BJ (cell line): ENCODE measurements at regions not wholly inside any gene's neighbourhood (a gene's known extent, or its start where the extent isn't known, plus 50 kb on each side); places are given as distances from the start of the nearest gene placed in this dataset.

Source experiments
- CTCF ChIA-PET: fragments of 350-600 bp; formaldehyde crosslinking; extraction: SDS; loops from one replicate; lab custom pipeline; 2021; ENCODE audit warnings: antibody characterized with exemption, inconsistent platforms; lab: Yijun Ruan, JAX
- POLR2A ChIA-PET: fragments of 300-600 bp; sonication (Branson Sonifier 250); formaldehyde crosslinking; extraction: SDS; loops from one replicate; lab custom pipeline; 2021; ENCODE audit warnings: antibody characterized with exemption; lab: Charles Lee
- DNase-seq: peaks from one replicate; pipeline ENCODE4 v3.0.0-alpha.2; 2011; ENCODE audit warnings: low read depth
- H3K27me3 ChIP-seq: 2 replicates; pipeline ENCODE4 v1.6.0; 2011; ENCODE audit warnings: low read length; ENCODE audit not compliant: control insufficient read depth, insufficient read depth
- H3K36me3 ChIP-seq: 2 replicates; pipeline ENCODE4 v1.5.1; 2011; ENCODE audit warnings: low read length; ENCODE audit not compliant: control insufficient read depth, insufficient read depth
- H3K4me3 ChIP-seq: 2 replicates; pipeline ENCODE4 v1.5.1; 2011; ENCODE audit warnings: low read depth, mild to moderate bottlenecking, control low read depth, low read length
- TF ChIP-seq, protein P1 (sequence below): IDR thresholded peaks from 2 replicates; pipeline ENCODE4 v1.5.1; 2011; ENCODE audit warnings: low read depth, mild to moderate bottlenecking, control low read depth, inconsistent platforms, low read length, moderate library complexity; ENCODE audit not compliant: insufficient read depth

DNA sequence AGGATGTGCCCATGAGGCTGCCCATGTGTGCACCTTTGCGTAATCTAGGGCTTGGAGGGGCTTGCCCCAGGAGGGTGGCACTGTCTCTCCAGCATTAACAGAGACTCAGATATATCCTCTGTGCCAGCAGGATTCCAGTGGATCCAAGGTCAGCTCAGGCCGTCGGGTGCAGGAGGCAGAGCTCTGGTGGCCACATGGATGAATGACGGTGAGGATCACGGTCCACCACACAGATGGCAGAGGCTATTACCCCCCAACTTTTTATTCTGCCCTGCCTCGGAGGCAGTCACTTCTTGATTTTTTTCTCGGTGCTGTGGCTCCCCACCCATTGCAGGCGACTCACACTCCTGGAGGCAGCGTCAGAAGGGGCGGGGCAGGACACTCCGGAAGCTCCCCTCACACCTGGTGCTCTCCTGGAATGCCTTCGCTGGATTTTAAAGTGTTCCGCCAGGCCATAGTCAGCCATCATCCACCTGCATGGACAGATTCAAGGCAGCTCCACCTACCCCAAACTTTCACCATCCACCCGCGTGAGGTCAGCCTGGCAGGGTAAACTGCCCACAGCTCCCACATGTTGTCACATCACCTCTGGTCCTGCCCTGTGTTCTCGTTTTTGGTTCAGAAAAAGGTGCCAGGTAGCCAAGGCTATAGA lies 602.9 kb upstream of the RAB6C start:
- ChIA-PET POLR2A (no interaction called here), CTCF (no interaction called here)
- no peak overlapping the region for H3K4me3 ChIP-seq

DNA sequence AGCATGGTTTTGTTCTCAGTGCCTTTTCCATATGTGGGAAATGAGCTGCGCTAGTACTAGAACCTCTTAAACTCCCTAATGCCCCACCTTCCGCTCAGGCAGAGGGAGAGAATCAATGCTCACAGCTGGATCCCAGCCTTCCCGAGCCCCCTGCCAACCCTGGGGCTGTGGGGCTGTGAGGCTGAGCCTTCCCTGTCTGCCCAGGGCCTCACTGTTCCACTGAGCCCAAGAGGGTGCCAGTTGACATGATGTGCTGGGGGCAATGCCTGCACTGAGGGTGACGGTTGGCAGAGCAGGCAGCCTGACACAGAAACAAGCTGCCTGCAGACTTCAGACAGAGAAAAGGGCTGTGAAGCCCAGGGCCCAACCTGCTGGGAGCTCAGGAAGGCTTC lies 602.4 kb upstream of the RAB6C start:
- POLR2A ChIA-PET: no interaction called here
- CTCF ChIA-PET: no interaction called here
- TF ChIP-seq, protein P1, sequence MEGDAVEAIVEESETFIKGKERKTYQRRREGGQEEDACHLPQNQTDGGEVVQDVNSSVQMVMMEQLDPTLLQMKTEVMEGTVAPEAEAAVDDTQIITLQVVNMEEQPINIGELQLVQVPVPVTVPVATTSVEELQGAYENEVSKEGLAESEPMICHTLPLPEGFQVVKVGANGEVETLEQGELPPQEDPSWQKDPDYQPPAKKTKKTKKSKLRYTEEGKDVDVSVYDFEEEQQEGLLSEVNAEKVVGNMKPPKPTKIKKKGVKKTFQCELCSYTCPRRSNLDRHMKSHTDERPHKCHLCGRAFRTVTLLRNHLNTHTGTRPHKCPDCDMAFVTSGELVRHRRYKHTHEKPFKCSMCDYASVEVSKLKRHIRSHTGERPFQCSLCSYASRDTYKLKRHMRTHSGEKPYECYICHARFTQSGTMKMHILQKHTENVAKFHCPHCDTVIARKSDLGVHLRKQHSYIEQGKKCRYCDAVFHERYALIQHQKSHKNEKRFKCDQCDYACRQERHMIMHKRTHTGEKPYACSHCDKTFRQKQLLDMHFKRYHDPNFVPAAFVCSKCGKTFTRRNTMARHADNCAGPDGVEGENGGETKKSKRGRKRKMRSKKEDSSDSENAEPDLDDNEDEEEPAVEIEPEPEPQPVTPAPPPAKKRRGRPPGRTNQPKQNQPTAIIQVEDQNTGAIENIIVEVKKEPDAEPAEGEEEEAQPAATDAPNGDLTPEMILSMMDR: no peak

More for the DNA sequence above, 602.9 kb upstream of the RAB6C start:
- no peak for DNase-seq
- H3K27me3 ChIP-seq: no peaks in the 10 kb centered on the region
- no peaks in the 10 kb centered on the region for H3K36me3 ChIP-seq
- TF ChIP-seq, protein P1: no peak

DNA sequence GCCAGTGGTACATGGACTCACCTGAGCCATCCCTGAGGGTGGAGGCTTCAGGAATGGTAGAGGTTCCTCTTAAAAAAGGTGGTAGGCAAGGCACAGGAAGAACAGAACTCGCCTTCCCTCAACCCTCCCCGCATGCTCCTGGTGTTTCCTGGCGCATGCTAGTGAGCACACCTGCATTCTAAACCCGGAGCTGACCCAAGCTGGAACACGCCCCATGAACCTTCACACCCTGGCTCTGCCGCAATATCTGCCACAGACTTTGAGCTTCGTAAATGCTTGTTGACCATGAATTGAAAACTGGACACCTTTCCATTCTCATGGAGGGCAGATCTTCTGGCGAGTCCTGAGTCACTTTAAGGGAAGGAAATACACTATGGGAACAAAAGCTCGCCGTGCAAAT lies 601.3 kb upstream of the RAB6C start:
- ChIA-PET CTCF (no interaction called here), POLR2A (no interaction called here)
- no peaks in the 10 kb centered on the region for H3K36me3 ChIP-seq
- no peak overlapping the region for H3K4me3 ChIP-seq
- DNase-seq: no peak
- TF ChIP-seq, protein P1: no peak
- H3K27me3 ChIP-seq: no peaks in the 10 kb centered on the region

More for the DNA sequence above, 602.4 kb upstream of the RAB6C start:
- no peak for DNase-seq
- no peaks in the 10 kb centered on the region for H3K27me3 ChIP-seq
- H3K4me3 ChIP-seq: no peak overlapping the region
- H3K36me3 ChIP-seq: no peaks in the 10 kb centered on the region

DNA sequence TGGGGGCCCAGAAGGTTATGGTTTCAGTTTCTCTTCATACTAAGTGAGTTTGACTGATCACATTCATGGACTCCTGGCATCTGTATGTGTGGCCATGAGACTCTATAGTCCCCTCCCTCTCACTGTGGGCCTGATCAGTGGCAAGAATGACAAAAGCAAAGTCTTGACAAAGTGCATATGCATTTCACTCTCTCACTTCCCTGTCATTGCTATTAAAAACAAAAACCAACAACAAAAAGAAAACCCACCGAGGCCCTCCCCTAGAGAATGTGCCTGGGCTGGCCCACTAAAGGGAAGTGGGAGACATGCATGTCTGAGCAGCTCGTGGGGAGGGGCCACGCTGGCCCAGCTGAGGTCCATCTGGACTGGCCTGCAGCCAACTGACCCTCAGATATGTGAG lies 600.1 kb upstream of the RAB6C start:
- no peak for DNase-seq
- Histone ChIP-seq H3K27me3 (no peaks in the 10 kb centered on the region), H3K4me3 (no peak overlapping the region), H3K36me3 (no peaks in the 10 kb centered on the region)
- ChIA-PET POLR2A (no interaction called here), CTCF (no interaction called here)
- TF ChIP-seq, protein P1: no peak

DNA sequence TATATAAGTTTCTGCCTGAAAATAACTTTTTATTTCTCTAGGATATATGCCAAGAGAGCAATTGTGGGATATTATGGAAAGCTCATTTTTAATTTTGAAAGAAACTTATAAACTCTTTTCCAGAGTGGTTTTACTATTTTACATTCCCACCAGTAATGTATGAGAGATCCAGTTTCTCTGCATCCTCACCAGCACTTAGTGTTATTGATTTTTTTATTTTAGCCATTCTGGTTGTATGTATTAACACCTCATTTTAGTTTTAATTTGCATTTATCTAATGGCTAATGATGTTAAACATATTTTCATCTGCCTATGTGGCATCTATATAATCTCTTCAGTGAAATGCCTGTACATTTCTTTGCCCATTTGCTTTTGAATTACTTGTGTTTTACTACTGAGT lies 597.7 kb upstream of the RAB6C start:
- DNase-seq: no peak
- CTCF ChIA-PET: no interaction called here
- POLR2A ChIA-PET: no interaction called here

More for the DNA sequence above, 597.7 kb upstream of the RAB6C start:
- no peaks in the 10 kb centered on the region for H3K27me3 ChIP-seq
- TF ChIP-seq, protein P1: no peak
- H3K4me3 ChIP-seq: no peak overlapping the region
- H3K36me3 ChIP-seq: no peaks in the 10 kb centered on the region
